ENCODE measurements at regions not wholly inside any gene's neighbourhood (a gene's known extent, or its start where the extent isn't known, plus 50 kb on each side); places are given as distances from the start of the nearest gene placed in this dataset.

GRCh38 chr5:136892000-136892399, 526.7 kb upstream of the TRPC7 start:
- DNase-seq (ENCODE audit: low read depth), result no peak

DNA sequence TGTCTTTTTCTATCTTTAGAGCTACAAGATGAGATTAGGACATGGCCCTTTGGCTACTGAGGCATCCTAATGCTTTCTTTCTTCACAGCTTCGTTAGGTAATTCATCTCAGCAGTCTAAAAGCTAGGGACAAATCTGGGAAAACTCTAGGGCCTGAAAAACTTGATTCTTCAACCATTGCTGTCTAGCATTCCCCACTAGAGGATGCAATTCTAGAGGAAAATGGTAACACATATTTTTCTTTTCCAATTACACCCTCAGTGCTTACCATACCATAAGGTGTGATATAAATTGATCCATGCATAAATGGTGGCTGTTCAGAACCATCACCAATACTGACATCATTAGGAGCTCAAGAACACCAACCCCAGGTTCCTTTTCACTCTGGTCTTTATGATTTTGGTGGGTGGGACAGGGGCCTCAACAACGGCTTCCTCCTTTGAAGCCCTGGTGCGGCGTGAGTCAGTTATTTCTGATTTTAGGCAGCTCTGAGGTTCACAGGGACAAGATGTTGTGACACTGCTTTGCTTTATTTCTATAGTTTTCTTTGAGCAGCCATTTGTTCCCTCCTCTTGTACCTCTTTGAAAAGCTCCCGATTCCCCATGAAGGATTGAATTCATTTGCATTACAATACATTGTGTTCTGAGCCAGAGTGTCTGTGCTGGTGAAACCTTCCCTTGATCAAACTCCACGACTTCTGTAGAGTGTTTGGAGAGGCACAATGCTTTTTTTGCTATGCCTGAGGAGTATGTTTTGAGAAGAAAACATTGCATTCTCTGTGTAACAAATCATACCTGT, 526.0 kb upstream of the TRPC7 start:
- TF ChIP-seq CTCF (IDR thresholded peaks at IDR 0.05; ENCODE audit: control insufficient read depth, insufficient read depth, low read depth, low read length, missing control alignments), result no peak
- H3K4me3 ChIP-seq (ENCODE audit: control insufficient read depth, low read depth, low read length), result no peak overlapping the region
- no peak for DNase-seq (ENCODE audit: low read depth)

More at GRCh38 chr5:136892000-136892399, 526.7 kb upstream of the TRPC7 start:
- no peak overlapping the region for H3K4me3 ChIP-seq (ENCODE audit: control insufficient read depth, low read depth, low read length)
- no peak for TF ChIP-seq CTCF (IDR thresholded peaks at IDR 0.05; ENCODE audit: control insufficient read depth, insufficient read depth, low read depth, low read length, missing control alignments)

DNA sequence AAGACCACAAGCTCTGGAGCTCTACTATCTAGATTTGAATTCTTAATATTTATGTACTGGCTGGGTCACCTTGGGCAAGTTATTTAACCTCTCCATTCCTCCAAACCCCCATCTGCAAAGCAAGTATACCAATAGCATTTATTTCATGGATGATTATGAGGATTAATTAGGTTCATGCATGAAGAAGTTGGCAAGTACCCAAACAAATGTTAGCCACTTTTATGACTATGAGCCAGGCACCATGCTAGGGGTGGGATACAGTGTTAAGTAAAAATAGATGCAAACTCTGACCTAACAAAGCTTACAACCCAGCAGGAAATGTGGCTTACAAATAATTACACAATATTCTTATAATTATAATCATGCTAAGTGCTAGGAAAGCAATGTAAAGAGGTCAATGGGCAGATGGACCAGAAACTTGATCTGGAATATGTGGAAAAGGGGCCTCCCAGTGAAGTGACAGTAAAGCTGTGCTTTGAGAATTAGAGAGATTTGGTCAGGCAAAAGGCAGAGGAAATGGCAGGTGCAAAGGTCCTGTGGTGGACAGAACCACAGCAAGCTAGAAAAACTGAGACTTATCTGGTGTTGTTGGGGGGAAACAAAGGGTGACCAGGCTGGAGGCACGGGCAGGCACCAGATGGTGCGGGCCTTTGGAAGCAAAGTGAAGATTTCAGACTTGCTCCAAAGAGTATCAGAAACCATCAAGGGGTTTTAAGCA, 525.2 kb upstream of the TRPC7 start:
- no peak for DNase-seq (ENCODE audit: low read depth)
- H3K4me3 ChIP-seq (ENCODE audit: control insufficient read depth, low read depth, low read length), result no peak overlapping the region
- TF ChIP-seq CTCF (IDR thresholded peaks at IDR 0.05; ENCODE audit: control insufficient read depth, insufficient read depth, low read depth, low read length, missing control alignments), result no peak

GRCh38 chr5:136886608-136887007, 521.3 kb upstream of the TRPC7 start:
- TF ChIP-seq CTCF (IDR thresholded peaks at IDR 0.05; ENCODE audit: control insufficient read depth, insufficient read depth, low read depth, low read length, missing control alignments), result no peak
- DNase-seq (ENCODE audit: low read depth), result no peak
- H3K4me3 ChIP-seq (ENCODE audit: control insufficient read depth, low read depth, low read length), result no peak overlapping the region

DNA sequence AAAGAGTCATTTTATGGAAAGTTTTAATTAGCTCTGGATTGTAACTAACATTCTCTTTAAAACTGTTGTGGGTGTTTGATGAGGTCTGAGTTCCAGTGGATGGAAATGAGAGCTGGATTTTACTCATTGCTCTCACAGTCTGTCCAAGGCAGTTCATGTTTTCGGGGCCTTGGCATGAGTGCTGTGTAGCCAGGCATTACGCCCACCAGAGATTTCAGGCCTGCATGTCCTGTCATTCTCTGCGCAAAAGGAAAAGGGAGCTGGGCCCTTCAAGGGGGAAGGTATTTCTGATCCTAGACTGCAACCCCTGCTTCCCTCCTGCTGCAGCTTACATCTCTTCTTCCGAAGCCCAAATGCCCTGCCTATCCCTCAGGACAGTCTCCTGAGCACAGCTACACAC, 499.6 kb upstream of the TRPC7 start:
- no peak for DNase-seq (ENCODE audit: low read depth)

GRCh38 chr5:136856648-136857047, 491.3 kb upstream of the TRPC7 start:
- H3K4me3 ChIP-seq (ENCODE audit: control insufficient read depth, low read depth, low read length), result no peak overlapping the region
- no peak for DNase-seq (ENCODE audit: low read depth)
- no peak for TF ChIP-seq CTCF (IDR thresholded peaks at IDR 0.05; ENCODE audit: control insufficient read depth, insufficient read depth, low read depth, low read length, missing control alignments)

More for the DNA sequence above, 499.6 kb upstream of the TRPC7 start:
- TF ChIP-seq CTCF (IDR thresholded peaks at IDR 0.05; ENCODE audit: control insufficient read depth, insufficient read depth, low read depth, low read length, missing control alignments), result no peak
- H3K4me3 ChIP-seq (ENCODE audit: control insufficient read depth, low read depth, low read length), result no peak overlapping the region
